Memory B cell (primary cell): ENCODE measurements at regions not wholly inside any gene's neighbourhood (a gene's known extent, or its start where the extent isn't known, plus 50 kb on each side); places are given as distances from the start of the nearest gene placed in this dataset.
"Not testable (repeated sequence)": the region's sequence is repeated elsewhere in the genome, so short reads cannot be mapped to it uniquely, and the experiment has no call there.

ENCODE experiments used
- ATAC-seq: fragments of 150-1000 bp; cut with Tn5 transposase; 2 replicates; pipeline ENCODE4 v1.10.0; 2021; ENCODE audit warnings: low read depth, mild to moderate bottlenecking, moderate library complexity
- DNase-seq, 2 donors: peaks; one replicate each; pipeline ENCODE4 v3.0.0; 2022; ENCODE audit warnings: low spot score in 2 of 2
- H3K27ac Mint-ChIP-seq: one replicate; pipeline ENCODE4 v1.8.0; 2022; ENCODE audit warnings: mild to moderate bottlenecking, moderate library complexity, mixed read lengths
- H3K27me3 Mint-ChIP-seq: one replicate; pipeline ENCODE4 v1.8.0; 2022; ENCODE audit warnings: mixed read lengths
- H3K36me3 Mint-ChIP-seq: one replicate; pipeline ENCODE4 v1.8.0; 2022; ENCODE audit warnings: mild to moderate bottlenecking, mixed read lengths
- H3K4me1 Mint-ChIP-seq: one replicate; pipeline ENCODE4 v1.8.0; 2022; ENCODE audit warnings: mixed read lengths
- H3K4me3 Mint-ChIP-seq: one replicate; pipeline ENCODE4 v1.8.0; 2022; ENCODE audit warnings: mild to moderate bottlenecking, moderate library complexity, mixed read lengths
- H3K9me3 Mint-ChIP-seq: one replicate; pipeline ENCODE4 v1.8.0; 2022; ENCODE audit warnings: mixed read lengths

GRCh38 chr2:82005889-82006288, 1701.3 kb upstream of the LRRTM1 start:
- not testable (repeated sequence) for ATAC-seq, DNase-seq, H3K4me3 Mint-ChIP-seq

GRCh38 chr2:82001614-82002013, 1697.1 kb upstream of the LRRTM1 start:
- DNase-seq (no peak), ATAC-seq (no peak)
- H3K27me3 Mint-ChIP-seq, result no peaks in the 10 kb centered on the region
- no peaks in the 10 kb centered on the region for H3K4me1 Mint-ChIP-seq
- H3K4me3 Mint-ChIP-seq, result no peak overlapping the region
- H3K9me3 Mint-ChIP-seq, result peaks cover 8% of the 10 kb centered on the region
- H3K36me3 Mint-ChIP-seq, result no peaks in the 10 kb centered on the region
- no peak overlapping the region for H3K27ac Mint-ChIP-seq

More at GRCh38 chr2:82005889-82006288, 1701.3 kb upstream of the LRRTM1 start:
- not testable (repeated sequence) for H3K9me3 Mint-ChIP-seq, H3K36me3 Mint-ChIP-seq, H3K27ac Mint-ChIP-seq, H3K27me3 Mint-ChIP-seq, H3K4me1 Mint-ChIP-seq

GRCh38 chr2:82000606-82001005, 1696.1 kb upstream of the LRRTM1 start:
- Mint-ChIP-seq H3K36me3 (no peaks in the 10 kb centered on the region), H3K9me3 (peaks cover 4% of the 10 kb centered on the region), H3K4me1 (no peaks in the 10 kb centered on the region), H3K4me3 (no peak overlapping the region), H3K27me3 (no peaks in the 10 kb centered on the region), H3K27ac (no peak overlapping the region)
- ATAC-seq (no peak), DNase-seq (no peak)

GRCh38 chr2:81996332-81996731, 1691.8 kb upstream of the LRRTM1 start:
- DNase-seq (no peak), ATAC-seq (no peak)
- no peaks in the 10 kb centered on the region for H3K27me3 Mint-ChIP-seq
- H3K36me3 Mint-ChIP-seq, result no peaks in the 10 kb centered on the region
- H3K4me1 Mint-ChIP-seq, result no peaks in the 10 kb centered on the region
- no peak overlapping the region for H3K4me3 Mint-ChIP-seq
- H3K27ac Mint-ChIP-seq, result no peak overlapping the region
- H3K9me3 Mint-ChIP-seq, result peaks cover 1% of the 10 kb centered on the region

- ATAC-seq (no peak), DNase-seq (no peak)
- H3K4me3 Mint-ChIP-seq, result no peak overlapping the region
- no peak overlapping the region for H3K27ac Mint-ChIP-seq
- H3K9me3 Mint-ChIP-seq, result peaks cover 3% of the 10 kb centered on the region
- H3K4me1 Mint-ChIP-seq, result no peaks in the 10 kb centered on the region
- H3K27me3 Mint-ChIP-seq, result no peaks in the 10 kb centered on the region
- no peaks in the 10 kb centered on the region for H3K36me3 Mint-ChIP-seq
Observed at GRCh38 chr2:81991282-81991681, 1686.7 kb upstream of the LRRTM1 start.

GRCh38 chr2:81987370-81987769, 1682.8 kb upstream of the LRRTM1 start:
- ATAC-seq (no peak), DNase-seq (no peak)
- no peak overlapping the region for H3K4me3 Mint-ChIP-seq
- no peaks in the 10 kb centered on the region for H3K27me3 Mint-ChIP-seq
- no peaks in the 10 kb centered on the region for H3K4me1 Mint-ChIP-seq
- peaks cover 3% of the 10 kb centered on the region for H3K9me3 Mint-ChIP-seq
- H3K36me3 Mint-ChIP-seq, result no peaks in the 10 kb centered on the region
- no peak overlapping the region for H3K27ac Mint-ChIP-seq

- Mint-ChIP-seq H3K36me3 (no peaks in the 10 kb centered on the region), H3K27me3 (no peaks in the 10 kb centered on the region), H3K9me3 (peaks cover 1% of the 10 kb centered on the region), H3K4me3 (no peak overlapping the region), H3K4me1 (no peaks in the 10 kb centered on the region), H3K27ac (no peak overlapping the region)
- no peak for DNase-seq
- ATAC-seq, result no peak
Observed at GRCh38 chr2:81984969-81985637, 1680.6 kb upstream of the LRRTM1 start.

- H3K4me1 Mint-ChIP-seq, result no peaks in the 10 kb centered on the region
Observed at GRCh38 chr2:81981585-81981984, 1677.0 kb upstream of the LRRTM1 start.

GRCh38 chr2:81979086-81979485, 1674.5 kb upstream of the LRRTM1 start:
- no peaks in the 10 kb centered on the region for H3K4me1 Mint-ChIP-seq
- ATAC-seq, result no peak
- DNase-seq, result no peak
- H3K9me3 Mint-ChIP-seq, result no peaks in the 10 kb centered on the region
- H3K36me3 Mint-ChIP-seq, result no peaks in the 10 kb centered on the region
- no peaks in the 10 kb centered on the region for H3K27me3 Mint-ChIP-seq
- no peak overlapping the region for H3K4me3 Mint-ChIP-seq
- no peak overlapping the region for H3K27ac Mint-ChIP-seq

More at GRCh38 chr2:81981585-81981984, 1677.0 kb upstream of the LRRTM1 start:
- Mint-ChIP-seq H3K4me3 (no peak overlapping the region), H3K27ac (no peak overlapping the region), H3K27me3 (no peaks in the 10 kb centered on the region), H3K36me3 (no peaks in the 10 kb centered on the region), H3K9me3 (no peaks in the 10 kb centered on the region)
- ATAC-seq (no peak), DNase-seq (no peak)

- Mint-ChIP-seq H3K27ac (no peak overlapping the region), H3K4me1 (no peaks in the 10 kb centered on the region), H3K27me3 (no peaks in the 10 kb centered on the region), H3K36me3 (no peaks in the 10 kb centered on the region), H3K4me3 (no peak overlapping the region), H3K9me3 (no peaks in the 10 kb centered on the region)
- DNase-seq (no peak), ATAC-seq (no peak)
Observed at GRCh38 chr2:81976998-81977397, 1672.4 kb upstream of the LRRTM1 start.

- Mint-ChIP-seq H3K36me3 (no peaks in the 10 kb centered on the region), H3K27me3 (no peaks in the 10 kb centered on the region), H3K4me1 (no peaks in the 10 kb centered on the region), H3K27ac (no peak overlapping the region), H3K9me3 (no peaks in the 10 kb centered on the region), H3K4me3 (no peak overlapping the region)
- ATAC-seq (no peak), DNase-seq (no peak)
Observed at GRCh38 chr2:81974216-81974615, 1669.7 kb upstream of the LRRTM1 start.

GRCh38 chr2:81942876-81943275, 1638.3 kb upstream of the LRRTM1 start:
- H3K9me3 Mint-ChIP-seq, result peaks cover 9% of the 10 kb centered on the region
- ATAC-seq, result no peak
- H3K27me3 Mint-ChIP-seq, result no peaks in the 10 kb centered on the region
- DNase-seq, result no peak
- no peaks in the 10 kb centered on the region for H3K4me1 Mint-ChIP-seq
- H3K36me3 Mint-ChIP-seq, result no peaks in the 10 kb centered on the region
- no peak overlapping the region for H3K27ac Mint-ChIP-seq
- H3K4me3 Mint-ChIP-seq, result no peak overlapping the region

GRCh38 chr2:81942136-81942680, 1637.7 kb upstream of the LRRTM1 start:
- no peak for DNase-seq
- H3K4me3 Mint-ChIP-seq, result no peak overlapping the region
- no peak overlapping the region for H3K27ac Mint-ChIP-seq
- no peaks in the 10 kb centered on the region for H3K4me1 Mint-ChIP-seq
- H3K27me3 Mint-ChIP-seq, result no peaks in the 10 kb centered on the region
- ATAC-seq, result no peak
- H3K9me3 Mint-ChIP-seq, result peaks cover 9% of the 10 kb centered on the region
- H3K36me3 Mint-ChIP-seq, result no peaks in the 10 kb centered on the region

- H3K36me3 Mint-ChIP-seq, result no peaks in the 10 kb centered on the region
- H3K4me3 Mint-ChIP-seq, result no peak overlapping the region
- no peaks in the 10 kb centered on the region for H3K4me1 Mint-ChIP-seq
- peaks cover 8% of the 10 kb centered on the region for H3K9me3 Mint-ChIP-seq
- H3K27me3 Mint-ChIP-seq, result no peaks in the 10 kb centered on the region
- H3K27ac Mint-ChIP-seq, result no peak overlapping the region
- ATAC-seq (no peak), DNase-seq (no peak)
Observed at GRCh38 chr2:81940266-81940955, 1635.9 kb upstream of the LRRTM1 start.

GRCh38 chr2:81937944-81938343, 1633.4 kb upstream of the LRRTM1 start:
- Mint-ChIP-seq H3K27ac (no peak overlapping the region), H3K9me3 (peaks cover 6% of the 10 kb centered on the region), H3K4me1 (no peaks in the 10 kb centered on the region), H3K27me3 (no peaks in the 10 kb centered on the region), H3K4me3 (no peak overlapping the region), H3K36me3 (no peaks in the 10 kb centered on the region)
- no peak for ATAC-seq
- no peak for DNase-seq
